B cell (primary cell): ENCODE measurements at regions not wholly inside any gene's neighbourhood (a gene's known extent, or its start where the extent isn't known, plus 50 kb on each side); places are given as distances from the start of the nearest gene placed in this dataset.

Source experiments
- ATAC-seq: fragments of 200-7000 bp; cut with Tn5 transposase; one replicate; pipeline ENCODE4 v1.10.0; 2021; ENCODE audit warnings: low read depth, mild to moderate bottlenecking, moderate number of reproducible peaks, moderate library complexity
- CTCF ChIA-PET: fragments of 350-600 bp; sonication (Branson Sonifier 250); formaldehyde crosslinking; loops from one replicate; lab custom pipeline; 2021; ENCODE audit warnings: antibody characterized with exemption, inconsistent platforms; lab: Charles Lee
- POLR2A ChIA-PET: fragments of 350-600 bp; sonication (Branson Sonifier 250); formaldehyde crosslinking; loops from one replicate; lab custom pipeline; 2021; ENCODE audit warnings: antibody characterized with exemption; lab: Charles Lee
- DNase-seq: peaks from one replicate; pipeline ENCODE4 v3.0.0; 2013
- H2AFZ ChIP-seq: 2 replicates; pipeline ENCODE4 v1.6.1; 2012; ENCODE audit warnings: mild to moderate bottlenecking, low read depth, low read length; ENCODE audit not compliant: insufficient read depth, poor library complexity, severe bottlenecking
- H3K27ac ChIP-seq, 2 donors: 1 replicate in 1 of 2; 2 replicates in 1 of 2; pipeline ENCODE4 v1.5.1; 2012 to 2013; ENCODE audit warnings: low read length in 2 of 2, mild to moderate bottlenecking in 2 of 2, moderate library complexity in 1 of 2
- H3K27me3 ChIP-seq, 4 experiments: fragments of 200-600 bp in 1 of 4; sonication (generic) in 1 of 4; replicated peaks in 1 of 4; 1 replicate in 2 of 4; 2 replicates in 2 of 4; pipeline versions ENCODE4 v1.6.1 to v1.7.0; 2013 to 2016; ENCODE audit warnings: low read length in 3 of 4, mild to moderate bottlenecking in 2 of 4, mixed read lengths in 1 of 4, moderate library complexity in 1 of 4; ENCODE audit not compliant: insufficient read depth in 4 of 4, control insufficient read depth in 3 of 4; ENCODE audit errors: control extremely low read depth in 1 of 4
- H3K36me3 ChIP-seq, 2 experiments: replicated peaks in 1 of 2; 1 replicate in 1 of 2; 2 replicates in 1 of 2; pipeline versions ENCODE4 v1.6.1 to v1.7.1; 2013; ENCODE audit warnings: low read length in 1 of 2; ENCODE audit not compliant: insufficient read depth in 2 of 2, control insufficient read depth in 1 of 2; ENCODE audit errors: control extremely low read depth in 1 of 2, extremely low read depth in 1 of 2
- H3K4me1 ChIP-seq, 2 donors: fragments of 200-600 bp in 1 of 2; sonication (generic) in 1 of 2; 1 replicate in 1 of 2; 2 replicates in 1 of 2; pipeline versions ENCODE4 v1.5.1 to v1.6.1; 2013 to 2017; ENCODE audit warnings: low read length in 2 of 2; ENCODE audit not compliant: control insufficient read depth in 2 of 2, insufficient read depth in 2 of 2
- H3K4me2 ChIP-seq: replicated peaks from 2 replicates; pipeline ENCODE3; 2012; ENCODE audit warnings: mild to moderate bottlenecking, low read depth, low read length; ENCODE audit not compliant: poor library complexity, severe bottlenecking
- H3K4me3 ChIP-seq, 5 experiments: fragments of 200-600 bp in 1 of 5; sonication (generic) in 1 of 5; 1 replicate in 3 of 5; 2 replicates in 2 of 5; pipeline versions ENCODE4 v1.5.1 to v1.7.0; 2011 to 2016; ENCODE audit warnings: low read length in 4 of 5, mild to moderate bottlenecking in 4 of 5, low read depth in 2 of 5, control low read depth in 1 of 5, moderate library complexity in 1 of 5; ENCODE audit not compliant: insufficient read depth in 1 of 5; ENCODE audit errors: control extremely low read depth in 1 of 5, extremely low read depth in 1 of 5
- H3K79me2 ChIP-seq: fragments of 200-600 bp; sonication (generic); one replicate; pipeline ENCODE4 v1.6.0; 2016; ENCODE audit warnings: low read length; ENCODE audit not compliant: control insufficient read depth, insufficient read depth
- H3K9ac ChIP-seq: fragments of 200-600 bp; sonication (generic); 2 replicates; pipeline ENCODE4 v1.6.1; 2017; ENCODE audit warnings: mild to moderate bottlenecking, low read length, moderate library complexity
- H3K9me3 ChIP-seq, 3 donors: one replicate each; pipeline versions ENCODE4 v1.6.1 to v1.7.1; 2013; ENCODE audit warnings: low read length in 2 of 3; ENCODE audit not compliant: control insufficient read depth in 2 of 3, insufficient read depth in 1 of 3; ENCODE audit errors: control extremely low read depth in 1 of 3
- H4K20me1 ChIP-seq: 2 replicates; pipeline ENCODE4 v1.6.0; 2012; ENCODE audit warnings: mild to moderate bottlenecking, low read length; ENCODE audit not compliant: insufficient read depth, control insufficient read depth, poor library complexity, severe bottlenecking
- H3K27ac Mint-ChIP-seq: one replicate; pipeline ENCODE4 v1.8.0; 2021; ENCODE audit warnings: mixed read lengths
- H3K27me3 Mint-ChIP-seq: one replicate; pipeline ENCODE4 v1.8.0; 2021; ENCODE audit warnings: mixed read lengths
- H3K4me1 Mint-ChIP-seq: one replicate; pipeline ENCODE4 v1.8.0; 2021; ENCODE audit warnings: mixed read lengths
- H3K4me3 Mint-ChIP-seq: one replicate; pipeline ENCODE4 v1.8.0; 2021; ENCODE audit warnings: mixed read lengths
- H3K9me3 Mint-ChIP-seq: one replicate; pipeline ENCODE4 v1.8.0; 2022; ENCODE audit warnings: mixed read lengths; ENCODE audit not compliant: insufficient read depth
- CTCF ChIP-seq: fragments of 200-600 bp; IDR thresholded peaks from one replicate; pipeline ENCODE4 v1.8.0; 2022; ENCODE audit warnings: antibody characterized with exemption, mild to moderate bottlenecking
- EZH2 ChIP-seq: IDR thresholded peaks from 2 replicates; pipeline ENCODE4 v1.6.1; 2012; ENCODE audit warnings: borderline replicate concordance, low read depth, mild to moderate bottlenecking, moderate library complexity, low read length; ENCODE audit not compliant: insufficient read depth, poor library complexity, severe bottlenecking
- WGBS: methylation state at CpG from one replicate; pipeline ENCODE4 v1.1.5; 2013; ENCODE audit warnings: missing lambda C conversion rate; ENCODE audit not compliant: insufficient coverage; 5-methylcytosine and 5-hydroxymethylcytosine counted together
- intact Hi-C: fragments of 100-400 bp; cut with micrococcal nuclease; formaldehyde crosslinking; loops from one replicate; pipeline ENCODE4 v1.10.0; 2022

- Mint-ChIP-seq H3K27ac (no peak overlapping the region), H3K27me3 (no peaks in the 10 kb centered on the region), H3K4me1 (no peaks in the 10 kb centered on the region), H3K4me3 (no peak overlapping the region), H3K9me3 (peaks cover 4% of the 10 kb centered on the region)
- CTCF ChIA-PET: interaction anchor here (0.6 kb wide), 1 partner anchor 1748 kb away, joined by 6 read pairs; no protein-coding TSS in a partner anchor
- TF ChIP-seq EZH2 (no peak), CTCF (no peak)
- no peak for DNase-seq
- Histone ChIP-seq H3K4me2 (no peak overlapping the region), H4K20me1 (no peaks in the 10 kb centered on the region), H3K79me2 (no peaks in the 10 kb centered on the region), H3K9ac (no peak overlapping the region), H3K36me3 (no peaks in the 10 kb centered on the region), H3K4me1 (no peaks in the 10 kb centered on the region), H3K27me3 (no peaks in the 10 kb centered on the region), H3K4me3 (no peak overlapping the region), H2AFZ (no peak overlapping the region), H3K9me3 (peaks cover 0 to 13% (median 0%) of the 10 kb centered on the region in 3 donors), H3K27ac (no peak overlapping the region)
- POLR2A ChIA-PET: no interaction called here
- WGBS: 88% methylated on average over 19 of the region's 19 CpGs
- intact Hi-C loops: no loop called here
- ATAC-seq: no peak
Observed at GRCh38 chr4:167581449-167581965, 347.2 kb upstream of the SPOCK3 start.

GRCh38 chr4:167587361-167587760 is 353.1 kb upstream of the SPOCK3 start:
- intact Hi-C loops: no loop called here
- no peak overlapping the region for H3K27ac ChIP-seq
- Mint-ChIP-seq H3K4me1 (no peaks in the 10 kb centered on the region), H3K4me3 (no peak overlapping the region), H3K9me3 (no peaks in the 10 kb centered on the region), H3K27me3 (no peaks in the 10 kb centered on the region), H3K27ac (no peak overlapping the region)
- H3K4me1 ChIP-seq: no peaks in the 10 kb centered on the region
- ChIA-PET POLR2A (no interaction called here), CTCF (no interaction called here)
- DNase-seq (no peak), ATAC-seq (no peak)
- no peaks in the 10 kb centered on the region for H3K36me3 ChIP-seq
- TF ChIP-seq CTCF (no peak), EZH2 (no peak)
- H3K9me3 ChIP-seq: peaks cover 0 to 2% (median 0%) of the 10 kb centered on the region in 3 donors
- H4K20me1 ChIP-seq: no peaks in the 10 kb centered on the region
- no peaks in the 10 kb centered on the region for H3K27me3 ChIP-seq
- no peak overlapping the region for H3K9ac ChIP-seq
- H2AFZ ChIP-seq: no peak overlapping the region
- WGBS: no CpG with 5 or more reads among the region's 5 CpGs
- H3K4me3 ChIP-seq: no peak overlapping the region
- no peak overlapping the region for H3K4me2 ChIP-seq
- no peaks in the 10 kb centered on the region for H3K79me2 ChIP-seq
